Common myeloid progenitor, CD34-positive (primary cell): ENCODE measurements at regions not wholly inside any gene's neighbourhood (a gene's known extent, or its start where the extent isn't known, plus 50 kb on each side); places are given as distances from the start of the nearest gene placed in this dataset.

Source experiments
- CTCF ChIA-PET: fragments of 350-600 bp; sonication (Branson Sonifier 250); formaldehyde crosslinking; loops from one replicate; lab custom pipeline; 2021; ENCODE audit warnings: antibody characterized with exemption; lab: Charles Lee
- POLR2A ChIA-PET: fragments of 350-600 bp; sonication (Branson Sonifier 250); formaldehyde crosslinking; loops from one replicate; lab custom pipeline; 2021; ENCODE audit warnings: antibody characterized with exemption; lab: Charles Lee
- DNase-seq, 3 donors: peaks; one replicate each; pipeline versions ENCODE4 v3.0.0 to v3.0.0-alpha.2; 2013
- H3K27ac ChIP-seq, 2 experiments: 1 replicate in 1 of 2; 2 replicates in 1 of 2; pipeline ENCODE4 v1.7.0; 2013; ENCODE audit warnings: inconsistent platforms in 2 of 2, low read length in 2 of 2, mild to moderate bottlenecking in 2 of 2, low read depth in 1 of 2, moderate library complexity in 1 of 2; ENCODE audit not compliant: severe bottlenecking in 2 of 2, insufficient read depth in 1 of 2, poor library complexity in 1 of 2
- H3K27me3 ChIP-seq, 5 experiments: replicated peaks in 2 of 5; 1 replicate in 3 of 5; 2 replicates in 2 of 5; pipeline versions ENCODE4 v1.6.1 to v1.7.0; 2013; ENCODE audit warnings: low read length in 4 of 5, mild to moderate bottlenecking in 2 of 5, moderate library complexity in 2 of 5, inconsistent platforms in 1 of 5; ENCODE audit not compliant: insufficient read depth in 5 of 5, control insufficient read depth in 4 of 5
- H3K36me3 ChIP-seq, 4 experiments: 1 replicate in 2 of 4; 2 replicates in 2 of 4; pipeline versions ENCODE4 v1.6.1 to v1.7.0; 2013; ENCODE audit warnings: low read length in 3 of 4, control low read depth in 1 of 4, mild to moderate bottlenecking in 1 of 4; ENCODE audit not compliant: control insufficient read depth in 4 of 4, insufficient read depth in 4 of 4
- H3K4me1 ChIP-seq, 4 experiments: 1 replicate in 3 of 4; 2 replicates in 1 of 4; pipeline versions ENCODE4 v1.6.1 to v1.7.1; 2013; ENCODE audit warnings: low read length in 3 of 4, mild to moderate bottlenecking in 3 of 4, control low read depth in 1 of 4, inconsistent platforms in 1 of 4, moderate library complexity in 1 of 4; ENCODE audit not compliant: control insufficient read depth in 4 of 4, insufficient read depth in 4 of 4; ENCODE audit errors: control extremely low read depth in 1 of 4
- H3K4me3 ChIP-seq, 7 experiments: 1 replicate in 4 of 7; 2 replicates in 3 of 7; pipeline versions ENCODE4 v1.5.1 to v1.7.0; 2013; ENCODE audit warnings: mild to moderate bottlenecking in 7 of 7, low read length in 6 of 7, moderate library complexity in 6 of 7, inconsistent platforms in 2 of 7, low read depth in 2 of 7, control low read depth in 1 of 7; ENCODE audit not compliant: insufficient read depth in 4 of 7, control insufficient read depth in 1 of 7; ENCODE audit errors: extremely low read depth in 1 of 7
- H3K9me3 ChIP-seq, 5 experiments: 1 replicate in 4 of 5; 2 replicates in 1 of 5; pipeline versions ENCODE4 v1.6.1 to v1.7.1; 2013; ENCODE audit warnings: low read length in 4 of 5, mild to moderate bottlenecking in 2 of 5, inconsistent platforms in 1 of 5, low read depth in 1 of 5, moderate library complexity in 1 of 5; ENCODE audit not compliant: control insufficient read depth in 4 of 5, insufficient read depth in 2 of 5; ENCODE audit errors: control extremely low read depth in 1 of 5
- WGBS: methylation state at CpG from one replicate; pipeline ENCODE4 v1.1.5; 2013; ENCODE audit not compliant: insufficient coverage; 5-methylcytosine and 5-hydroxymethylcytosine counted together

DNA sequence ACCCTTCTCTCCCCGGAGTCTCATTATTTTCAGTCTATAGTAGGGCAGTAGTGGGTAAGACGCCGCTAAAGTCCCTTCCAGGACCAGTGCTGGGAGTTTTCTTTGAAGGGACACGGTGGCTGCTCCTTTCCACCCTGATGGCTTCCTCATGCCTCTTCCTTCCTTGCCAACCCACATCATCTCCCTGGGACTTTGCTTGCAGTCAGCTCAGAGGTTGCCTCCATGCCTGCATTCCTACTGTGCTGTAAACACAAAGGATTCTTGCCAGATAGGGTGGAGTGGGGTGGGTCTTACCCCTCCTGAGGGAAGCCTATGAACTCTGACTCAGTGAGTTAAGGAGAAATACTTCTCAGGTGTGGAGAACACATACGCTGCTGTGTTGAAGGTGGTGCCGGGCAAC, 59.9 kb upstream of the IGFBP3 start:
- Histone ChIP-seq H3K4me1 (peaks cover 0 to 4% (median under 1%) of the 10 kb centered on the region in 4 experiments), H3K36me3 (no peaks in the 10 kb centered on the region), H3K4me3 (no peak overlapping the region), H3K27me3 (no peaks in the 10 kb centered on the region), H3K27ac (no peak overlapping the region), H3K9me3 (no peaks in the 10 kb centered on the region)
- POLR2A ChIA-PET, result no interaction called here
- 97% methylated on average over 6 of the region's 6 CpGs for WGBS
- CTCF ChIA-PET, result interaction anchor here (0.9 kb wide), 1 partner anchor 58 kb away, joined by 3 read pairs; no protein-coding TSS in a partner anchor
- DNase-seq, result no peak

DNA sequence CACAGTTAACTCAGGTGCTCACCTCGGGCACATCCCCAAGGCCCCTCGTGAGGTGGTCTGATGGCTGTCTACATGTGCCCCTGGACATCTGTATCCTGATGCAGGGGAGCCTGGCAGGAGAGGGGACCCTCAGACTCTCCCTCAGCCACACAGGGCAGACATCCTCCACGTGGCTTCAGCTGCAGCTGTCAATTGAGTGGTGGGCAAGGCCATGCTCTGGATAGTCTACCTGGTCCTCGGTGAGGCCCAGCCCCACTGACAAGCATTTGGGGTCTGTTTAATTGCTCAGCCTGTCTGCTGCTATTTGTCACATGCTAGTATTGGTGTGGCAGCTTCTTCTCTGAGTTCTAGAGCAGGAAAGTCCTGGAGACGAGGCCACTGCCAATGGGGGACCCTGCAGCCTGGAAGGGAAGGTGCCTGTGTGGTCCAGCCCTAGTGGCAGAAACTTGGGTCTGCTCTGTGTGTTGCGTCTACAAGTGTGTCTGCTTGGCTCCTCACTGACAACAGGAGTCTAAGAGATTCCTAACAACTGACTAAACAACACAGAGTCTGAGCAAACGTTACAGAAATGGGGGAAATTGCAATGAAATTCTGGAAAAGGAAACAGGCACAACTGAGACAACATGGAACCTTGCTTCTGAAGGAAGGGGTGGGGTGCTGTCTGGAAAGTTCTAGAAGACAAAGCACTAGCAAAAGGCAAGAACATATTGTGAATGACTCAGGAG, 59.3 kb upstream of the IGFBP3 start:
- H3K9me3 ChIP-seq, result no peaks in the 10 kb centered on the region
- no peak for DNase-seq
- H3K27me3 ChIP-seq, result no peaks in the 10 kb centered on the region
- ChIA-PET CTCF (interaction anchor here (0.9 kb wide), 1 partner anchor 58 kb away, joined by 3 read pairs; no protein-coding TSS in a partner anchor), POLR2A (no interaction called here)
- no peak overlapping the region for H3K27ac ChIP-seq
- H3K4me1 ChIP-seq, result peaks cover 0 to 4% (median under 1%) of the 10 kb centered on the region in 4 experiments
- no peak overlapping the region for H3K4me3 ChIP-seq
- H3K36me3 ChIP-seq, result no peaks in the 10 kb centered on the region
- 82% methylated on average over 6 of the region's 7 CpGs for WGBS

DNA sequence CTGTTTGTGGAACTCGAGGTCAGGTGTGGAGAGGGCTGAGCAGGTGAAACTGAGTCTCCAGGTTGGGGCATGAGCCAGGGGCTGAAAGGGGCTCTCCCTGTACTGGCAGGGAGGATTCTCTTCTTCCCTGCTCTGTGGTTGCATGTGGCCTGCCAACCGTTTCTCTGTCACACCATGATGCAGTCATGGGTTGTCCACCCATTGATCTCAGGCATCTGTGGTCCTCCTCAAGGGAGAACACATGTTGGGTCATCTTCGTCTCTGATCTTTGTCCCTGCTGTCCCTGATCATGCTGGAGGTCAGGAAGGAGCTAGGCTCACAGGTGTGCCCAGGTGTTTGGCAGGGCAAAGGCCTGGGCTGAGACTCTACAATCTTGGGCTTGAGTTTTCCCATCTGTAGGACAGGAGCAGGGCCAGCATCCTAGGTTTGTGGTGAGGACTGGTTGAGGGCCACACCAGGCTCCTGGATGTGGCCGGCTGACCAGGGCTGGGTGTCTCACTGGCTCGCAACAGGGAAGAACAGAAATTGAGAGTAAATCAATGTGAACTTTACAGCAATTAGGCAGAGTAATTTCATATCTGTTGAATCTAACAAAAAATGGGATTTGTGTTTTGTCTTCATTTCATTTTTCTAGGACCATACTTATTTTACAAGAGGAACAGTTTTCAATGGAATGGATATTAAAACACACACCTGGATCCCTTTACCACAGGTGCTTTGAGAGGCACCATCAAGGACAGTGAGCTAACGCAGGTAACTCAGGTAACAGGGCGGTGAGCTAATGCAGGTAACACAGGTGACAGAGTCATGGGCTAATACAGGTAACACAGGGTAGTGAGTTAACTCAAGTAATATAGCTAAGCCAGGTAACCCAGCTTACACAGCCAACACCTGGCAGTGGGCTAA, 58.5 kb upstream of the IGFBP3 start:
- Histone ChIP-seq H3K27me3 (peaks cover 0 to 2% (median 0%) of the 10 kb centered on the region in 5 experiments), H3K27ac (no peak overlapping the region)

DNA sequence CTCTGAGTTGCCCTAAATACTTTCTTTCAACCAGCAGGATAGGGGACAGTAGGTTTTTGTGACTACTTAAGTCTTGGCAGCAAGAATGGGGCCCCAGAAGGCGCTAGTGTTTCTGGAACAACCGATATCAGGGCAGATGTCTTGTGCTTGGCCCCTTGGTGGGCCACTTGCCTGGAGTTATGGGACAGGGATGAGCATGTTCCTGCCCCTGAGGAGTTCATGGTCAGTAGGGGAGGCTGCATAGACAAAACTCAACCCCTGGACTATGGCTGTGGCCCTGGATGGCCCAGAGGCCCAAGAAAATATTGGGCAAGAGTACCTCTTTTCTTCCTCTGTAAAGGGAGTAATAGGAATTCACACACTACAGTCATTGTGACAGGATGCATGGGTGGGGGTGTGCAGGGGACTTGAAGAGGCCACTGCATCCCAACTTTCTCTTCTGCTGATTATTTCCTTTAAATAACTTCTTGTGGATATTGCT, 57.7 kb upstream of the IGFBP3 start:
- H3K27ac ChIP-seq, result no peak overlapping the region
- POLR2A ChIA-PET, result no interaction called here
- CTCF ChIA-PET, result no interaction called here

More for the DNA sequence above, 58.5 kb upstream of the IGFBP3 start:
- ChIA-PET POLR2A (no interaction called here), CTCF (interaction anchor here (0.9 kb wide), 1 partner anchor 57 kb away, joined by 3 read pairs; no protein-coding TSS in a partner anchor)
- no peak overlapping the region for H3K4me3 ChIP-seq
- no peak for DNase-seq
- WGBS, result 98% methylated on average over 7 of the region's 7 CpGs
- peaks cover 0 to 4% (median under 1%) of the 10 kb centered on the region in 4 experiments for H3K4me1 ChIP-seq
- H3K36me3 ChIP-seq, result no peaks in the 10 kb centered on the region
- H3K9me3 ChIP-seq, result no peaks in the 10 kb centered on the region

DNA sequence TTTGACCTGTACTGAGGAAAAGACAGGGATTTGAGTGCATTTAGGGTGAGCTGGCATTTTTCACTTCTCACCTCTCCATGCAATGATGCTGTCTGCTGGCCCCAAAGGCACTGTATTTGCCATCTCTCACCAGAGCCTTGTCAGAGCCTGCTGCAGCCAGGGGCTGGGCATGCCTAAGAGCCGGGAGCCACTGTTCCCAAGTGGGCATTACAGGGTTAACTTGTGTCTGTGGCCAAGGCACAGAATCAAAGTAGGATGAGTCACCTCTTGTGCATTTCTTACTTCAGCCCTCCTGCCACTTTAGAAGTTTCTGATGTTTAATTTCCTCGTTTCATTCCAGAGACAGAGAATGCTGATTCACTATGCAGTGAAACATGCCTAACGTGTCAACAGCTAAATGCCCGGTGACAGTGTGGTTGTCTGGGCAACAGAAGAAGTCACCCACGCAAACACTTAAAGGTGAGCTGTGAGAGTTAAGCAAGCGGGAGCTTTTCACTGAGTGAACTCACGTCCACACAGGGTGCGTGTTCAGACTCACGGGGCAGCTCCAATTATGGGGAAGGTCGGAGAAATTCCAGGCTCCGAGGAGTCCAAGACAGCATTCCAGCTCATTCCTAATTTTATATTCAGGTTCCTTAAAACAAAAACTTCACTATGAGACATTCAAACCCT, 57.1 kb upstream of the IGFBP3 start:
- Histone ChIP-seq H3K4me3 (no peak overlapping the region), H3K9me3 (no peaks in the 10 kb centered on the region), H3K27ac (no peak overlapping the region), H3K4me1 (peaks cover 0 to 4% (median under 1%) of the 10 kb centered on the region in 4 experiments), H3K27me3 (peaks cover 0 to 4% (median 0%) of the 10 kb centered on the region in 5 experiments), H3K36me3 (no peaks in the 10 kb centered on the region)
- 19% methylated on average over 5 of the region's 11 CpGs for WGBS
- POLR2A ChIA-PET, result no interaction called here
- CTCF ChIA-PET, result no interaction called here
- peak; percentile 57 to 82 (median 64) for DNase-seq

More for the DNA sequence above, 57.7 kb upstream of the IGFBP3 start:
- no peaks in the 10 kb centered on the region for H3K36me3 ChIP-seq
- H3K27me3 ChIP-seq, result peaks cover 0 to 2% (median 0%) of the 10 kb centered on the region in 5 experiments
- H3K9me3 ChIP-seq, result no peaks in the 10 kb centered on the region
- WGBS, result 80% methylated on average over 1 of the region's 2 CpGs
- DNase-seq, result peak in 1 of 3 donors; percentile 6
- no peak overlapping the region for H3K4me3 ChIP-seq
- H3K4me1 ChIP-seq, result peaks cover 0 to 4% (median under 1%) of the 10 kb centered on the region in 4 experiments

DNA sequence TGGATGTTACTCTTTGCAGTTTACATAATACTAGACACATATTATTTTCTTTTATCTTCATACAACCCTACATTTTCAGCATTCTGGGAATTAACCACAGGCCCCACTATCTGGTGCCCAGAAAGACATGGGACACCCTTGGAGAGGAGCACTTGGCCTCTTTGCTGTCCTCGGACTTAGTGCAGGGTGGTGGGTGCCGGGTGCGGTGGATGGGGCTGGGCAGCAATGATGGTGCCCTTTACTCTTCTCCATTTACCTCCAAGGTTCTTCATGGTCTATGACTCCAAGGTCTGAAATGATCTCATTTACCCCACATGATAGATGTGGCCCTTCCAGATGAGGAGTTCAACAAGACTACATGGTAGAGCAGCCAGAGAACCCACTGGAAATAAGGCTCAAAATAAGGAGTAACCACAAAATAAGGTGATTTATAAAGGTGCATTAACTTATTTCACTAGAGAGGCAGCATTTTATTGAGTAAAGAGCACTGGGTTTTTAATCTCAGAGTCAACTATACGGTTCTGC, 56.2 kb upstream of the IGFBP3 start:
- Histone ChIP-seq H3K9me3 (no peaks in the 10 kb centered on the region), H3K27me3 (peaks cover 0 to 4% (median 0%) of the 10 kb centered on the region in 5 experiments), H3K4me1 (peaks cover 0 to 5% (median 2%) of the 10 kb centered on the region in 4 experiments), H3K36me3 (no peaks in the 10 kb centered on the region), H3K27ac (no peak overlapping the region), H3K4me3 (no peak overlapping the region)
- CTCF ChIA-PET, result interaction anchor here (1.0 kb wide), 1 partner anchor 59 kb away, joined by 3 read pairs; no protein-coding TSS in a partner anchor
- no peak for DNase-seq
- POLR2A ChIA-PET, result no interaction called here
- WGBS, result 100% methylated on average over 2 of the region's 4 CpGs
